Hepatocyte (in vitro differentiated cells): ENCODE measurements at regions not wholly inside any gene's neighbourhood (a gene's known extent, or its start where the extent isn't known, plus 50 kb on each side); places are given as distances from the start of the nearest gene placed in this dataset.

ENCODE experiments used
- DNase-seq: peaks from one replicate; pipeline ENCODE4 v3.0.0-alpha.2; 2016; ENCODE audit warnings: low spot score
- H2AFZ ChIP-seq: fragments of 200-600 bp; sonication (generic); 2 replicates; pipeline ENCODE4 v1.6.0; 2016; ENCODE audit warnings: antibody characterized with exemption, mild to moderate bottlenecking
- H3K27ac ChIP-seq: fragments of 200-600 bp; sonication (generic); 2 replicates; pipeline ENCODE4 v1.5.1; 2016; ENCODE audit warnings: mild to moderate bottlenecking
- H3K27me3 ChIP-seq: fragments of 200-600 bp; sonication (generic); 2 replicates; pipeline ENCODE4 v1.6.1; 2016
- H3K36me3 ChIP-seq: fragments of 200-600 bp; sonication (generic); replicated peaks from 2 replicates; pipeline ENCODE4 v1.5.1; 2016; ENCODE audit warnings: low read depth; ENCODE audit not compliant: insufficient read depth
- H3K4me1 ChIP-seq: fragments of 200-600 bp; sonication (generic); 2 replicates; pipeline ENCODE4 v1.5.1; 2016; ENCODE audit warnings: mild to moderate bottlenecking, moderate library complexity; ENCODE audit not compliant: insufficient read depth
- H3K4me2 ChIP-seq: fragments of 200-600 bp; sonication (generic); 2 replicates; pipeline ENCODE4 v1.6.0; 2016
- H3K4me3 ChIP-seq: fragments of 200-600 bp; sonication (generic); 2 replicates; pipeline ENCODE4 v1.5.1; 2016; ENCODE audit warnings: mild to moderate bottlenecking
- H3K79me2 ChIP-seq: fragments of 200-600 bp; sonication (generic); 2 replicates; pipeline ENCODE4 v1.6.0; 2017; ENCODE audit warnings: mild to moderate bottlenecking
- H3K9me2 ChIP-seq: fragments of 200-600 bp; sonication (generic); replicated peaks from 2 replicates; pipeline ENCODE4 v1.6.0; 2017; ENCODE audit warnings: mild to moderate bottlenecking; ENCODE audit not compliant: insufficient read depth
- H3K9me3 ChIP-seq: fragments of 200-600 bp; sonication (generic); 2 replicates; pipeline ENCODE4 v1.5.1; 2016; ENCODE audit warnings: low read depth, mild to moderate bottlenecking
- H4K20me1 ChIP-seq: fragments of 200-600 bp; sonication (generic); 2 replicates; pipeline ENCODE4 v1.6.0; 2016; ENCODE audit warnings: mild to moderate bottlenecking; ENCODE audit not compliant: insufficient read depth, poor library complexity, severe bottlenecking
- CTCF ChIP-seq: fragments of 200-600 bp; sonication (generic); IDR thresholded peaks from 2 replicates; pipeline ENCODE4 v1.5.1; 2016; ENCODE audit warnings: antibody characterized with exemption, mild to moderate bottlenecking; ENCODE audit not compliant: poor library complexity
- EZH2 ChIP-seq: fragments of 200-600 bp; sonication (generic); IDR thresholded peaks from 2 replicates; pipeline ENCODE4 v1.6.1; 2016; ENCODE audit warnings: antibody characterized with exemption, mild to moderate bottlenecking, borderline replicate concordance
- EZH2phosphoT487 ChIP-seq: fragments of 200-600 bp; sonication (generic); IDR thresholded peaks from one replicate; pipeline ENCODE4 v1.6.1; 2018; ENCODE audit warnings: antibody characterized with exemption, mild to moderate bottlenecking, low read depth, moderate library complexity; ENCODE audit not compliant: unreplicated experiment, severe bottlenecking
- WGBS: methylation state at CpG from one replicate; pipeline ENCODE4 v1.1.6; 2016; ENCODE audit warnings: low lambda C conversion rate; ENCODE audit errors: missing lambda C conversion rate; 5-methylcytosine and 5-hydroxymethylcytosine counted together

DNA sequence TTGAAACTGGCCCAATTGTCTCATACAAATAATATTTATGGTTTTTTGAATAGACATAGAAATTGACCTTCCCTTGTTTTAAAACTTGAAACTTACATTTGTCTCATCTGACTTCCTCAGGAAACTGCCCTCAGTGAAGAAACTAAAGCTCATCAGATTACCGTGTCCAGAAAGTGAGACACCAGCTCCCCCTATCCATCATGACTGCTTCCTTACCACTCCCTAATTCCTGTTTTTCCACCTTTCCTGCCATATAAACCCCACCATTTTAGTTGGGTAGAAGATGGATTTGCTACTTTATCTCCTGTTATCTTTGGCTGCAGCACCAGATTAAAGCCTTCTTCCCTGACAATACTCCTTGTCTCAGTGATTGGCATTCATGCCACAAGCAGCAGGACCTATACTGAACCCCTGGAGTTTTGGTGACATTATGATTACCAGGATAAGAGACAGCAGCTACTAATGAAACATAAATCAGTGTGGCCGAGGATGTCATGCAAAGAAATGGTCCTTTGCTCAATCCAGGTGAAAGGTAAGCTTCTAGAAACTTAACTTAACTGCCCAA, 1627.6 kb upstream of the ZEB2 start:
- 87% methylated on average over 2 of the region's 2 CpGs for WGBS
- no peaks in the 10 kb centered on the region for H3K9me3 ChIP-seq
- no peak overlapping the region for H2AFZ ChIP-seq
- H3K27me3 ChIP-seq: no peaks in the 10 kb centered on the region
- H3K79me2 ChIP-seq: no peaks in the 10 kb centered on the region
- DNase-seq: no peak
- H3K4me3 ChIP-seq: no peak overlapping the region
- H3K4me2 ChIP-seq: no peak overlapping the region
- H3K9me2 ChIP-seq: no peaks in the 10 kb centered on the region
- H3K36me3 ChIP-seq: no peaks in the 10 kb centered on the region
- H3K27ac ChIP-seq: no peak overlapping the region
- H4K20me1 ChIP-seq: no peaks in the 10 kb centered on the region
- TF ChIP-seq CTCF (no peak), EZH2phosphoT487 (no peak), EZH2 (no peak)
- H3K4me1 ChIP-seq: no peaks in the 10 kb centered on the region

DNA sequence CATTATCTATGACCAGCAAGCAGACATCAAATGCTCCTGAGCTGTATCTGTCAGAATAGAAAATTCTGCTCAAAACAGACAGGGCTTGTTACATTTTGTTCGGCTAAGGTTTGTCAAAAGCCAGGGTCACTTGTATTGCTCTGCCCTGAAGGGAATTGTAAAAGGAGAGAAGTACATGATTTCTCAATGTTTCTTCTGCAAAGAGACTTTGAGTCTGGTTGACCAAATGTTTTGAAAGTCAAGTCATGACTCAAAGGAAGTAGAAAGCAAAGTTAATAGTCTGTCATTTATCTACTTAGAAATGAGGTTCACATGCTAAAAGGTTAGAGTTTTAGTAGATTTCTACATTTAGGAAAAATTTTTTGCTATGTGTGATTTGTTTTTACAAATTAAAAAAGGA, 1624.1 kb upstream of the ZEB2 start:
- H3K4me1 ChIP-seq: no peaks in the 10 kb centered on the region
- H2AFZ ChIP-seq: no peak overlapping the region
- no peaks in the 10 kb centered on the region for H3K9me2 ChIP-seq
- WGBS: 82% methylated on average over 1 of the region's 1 CpG
- H3K27me3 ChIP-seq: no peaks in the 10 kb centered on the region
- H3K9me3 ChIP-seq: no peaks in the 10 kb centered on the region
- no peaks in the 10 kb centered on the region for H3K36me3 ChIP-seq
- no peaks in the 10 kb centered on the region for H4K20me1 ChIP-seq
- H3K79me2 ChIP-seq: no peaks in the 10 kb centered on the region
- no peak overlapping the region for H3K4me3 ChIP-seq
- no peak overlapping the region for H3K27ac ChIP-seq
- TF ChIP-seq EZH2 (no peak), EZH2phosphoT487 (no peak), CTCF (no peak)
- DNase-seq: no peak
- no peak overlapping the region for H3K4me2 ChIP-seq

- Histone ChIP-seq H3K4me2 (no peak overlapping the region), H3K27me3 (no peaks in the 10 kb centered on the region), H4K20me1 (no peaks in the 10 kb centered on the region), H3K36me3 (no peaks in the 10 kb centered on the region), H3K4me3 (no peak overlapping the region), H3K79me2 (no peaks in the 10 kb centered on the region), H3K27ac (no peak overlapping the region), H3K9me2 (no peaks in the 10 kb centered on the region), H3K9me3 (no peaks in the 10 kb centered on the region), H2AFZ (no peak overlapping the region), H3K4me1 (no peaks in the 10 kb centered on the region)
- no peak for DNase-seq
- TF ChIP-seq EZH2: no peak
- TF ChIP-seq CTCF: no peak
- TF ChIP-seq EZH2phosphoT487: no peak
- 98% methylated on average over 2 of the region's 3 CpGs for whole genome bisulfite sequencing
These were observed 1618.9 kb upstream of the ZEB2 start for GRCh38 chr2:146138820-146139219.

GRCh38 chr2:146135245-146135644, 1615.3 kb upstream of the ZEB2 start:
- Histone ChIP-seq H3K4me3 (no peak overlapping the region), H3K27me3 (no peaks in the 10 kb centered on the region), H3K9me3 (no peaks in the 10 kb centered on the region), H3K9me2 (no peaks in the 10 kb centered on the region), H3K27ac (no peak overlapping the region), H4K20me1 (no peaks in the 10 kb centered on the region), H3K4me2 (no peak overlapping the region), H2AFZ (no peak overlapping the region), H3K4me1 (no peaks in the 10 kb centered on the region), H3K79me2 (no peaks in the 10 kb centered on the region), H3K36me3 (no peaks in the 10 kb centered on the region)
- DNase-seq: no peak
- 65% methylated on average over 1 of the region's 1 CpG for WGBS
- TF ChIP-seq EZH2 (no peak), CTCF (no peak), EZH2phosphoT487 (no peak)
